Thoracic aorta (tissue), 2 donors: ENCODE measurements at regions not wholly inside any gene's neighbourhood (a gene's known extent, or its start where the extent isn't known, plus 50 kb on each side); places are given as distances from the start of the nearest gene placed in this dataset.

Experiments used
- ATAC-seq: fragments of 150-250 bp; one replicate; pipeline ENCODE4 v1.8.0; 2017; ENCODE audit warnings: low read depth; ENCODE audit not compliant: insufficient number of reproducible peaks, low FRiP score
- DNase-seq: peaks from one replicate; pipeline ENCODE4 v3.0.0-alpha.2; 2020; ENCODE audit warnings: low spot score
- H3K27ac ChIP-seq, 2 donors: fragments of 200-600 bp; sonication (generic); 1 replicate in 1 of 2; 2 replicates in 1 of 2; pipeline ENCODE4 v1.5.1; 2016; ENCODE audit warnings: mild to moderate bottlenecking in 2 of 2, moderate library complexity in 2 of 2
- H3K27me3 ChIP-seq: fragments of 200-600 bp; sonication (generic); replicated peaks from 2 replicates; pipeline ENCODE4 v1.6.0; 2016; ENCODE audit warnings: mild to moderate bottlenecking; ENCODE audit not compliant: insufficient read depth
- H3K36me3 ChIP-seq: fragments of 200-600 bp; sonication (generic); one replicate; pipeline ENCODE4 v1.5.1; 2016
- H3K4me1 ChIP-seq, 2 donors: fragments of 200-600 bp; sonication (generic); 1 replicate in 1 of 2; 2 replicates in 1 of 2; pipeline versions ENCODE4 v1.5.1 to v1.6.0; 2016; ENCODE audit warnings: low read depth in 2 of 2, mild to moderate bottlenecking in 1 of 2; ENCODE audit not compliant: control insufficient read depth in 1 of 2
- H3K4me3 ChIP-seq: fragments of 200-600 bp; sonication (generic); 2 replicates; pipeline ENCODE4 v1.5.1; 2016; ENCODE audit warnings: mild to moderate bottlenecking
- H3K9me3 ChIP-seq: fragments of 200-600 bp; sonication (generic); 2 replicates; pipeline ENCODE4 v1.5.1; 2016
- TF ChIP-seq, protein P1 (sequence below): fragments of 200-600 bp; sonication (generic); IDR thresholded peaks from one replicate; pipeline ENCODE4 v1.5.1; 2019; ENCODE audit warnings: antibody characterized with exemption

DNA sequence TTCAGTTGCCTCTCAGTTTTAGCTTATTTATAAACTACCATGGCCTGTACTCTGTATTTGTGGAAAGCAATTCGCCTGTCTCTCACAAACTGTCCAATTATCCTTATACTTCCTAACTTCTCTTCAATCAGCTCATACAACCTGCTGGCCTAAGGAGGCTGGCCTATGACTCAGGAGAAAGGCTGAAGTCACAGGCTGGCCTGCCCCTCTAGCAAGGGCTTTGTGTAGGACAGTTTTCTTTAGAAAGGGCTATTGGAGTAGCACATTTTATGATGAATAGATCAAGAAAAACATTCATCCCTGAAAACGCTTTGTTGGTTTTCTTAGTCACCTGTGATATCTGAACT, 988.7 kb upstream of the ARRDC3 start:
- DNase-seq = no peak
- TF ChIP-seq, protein P1, sequence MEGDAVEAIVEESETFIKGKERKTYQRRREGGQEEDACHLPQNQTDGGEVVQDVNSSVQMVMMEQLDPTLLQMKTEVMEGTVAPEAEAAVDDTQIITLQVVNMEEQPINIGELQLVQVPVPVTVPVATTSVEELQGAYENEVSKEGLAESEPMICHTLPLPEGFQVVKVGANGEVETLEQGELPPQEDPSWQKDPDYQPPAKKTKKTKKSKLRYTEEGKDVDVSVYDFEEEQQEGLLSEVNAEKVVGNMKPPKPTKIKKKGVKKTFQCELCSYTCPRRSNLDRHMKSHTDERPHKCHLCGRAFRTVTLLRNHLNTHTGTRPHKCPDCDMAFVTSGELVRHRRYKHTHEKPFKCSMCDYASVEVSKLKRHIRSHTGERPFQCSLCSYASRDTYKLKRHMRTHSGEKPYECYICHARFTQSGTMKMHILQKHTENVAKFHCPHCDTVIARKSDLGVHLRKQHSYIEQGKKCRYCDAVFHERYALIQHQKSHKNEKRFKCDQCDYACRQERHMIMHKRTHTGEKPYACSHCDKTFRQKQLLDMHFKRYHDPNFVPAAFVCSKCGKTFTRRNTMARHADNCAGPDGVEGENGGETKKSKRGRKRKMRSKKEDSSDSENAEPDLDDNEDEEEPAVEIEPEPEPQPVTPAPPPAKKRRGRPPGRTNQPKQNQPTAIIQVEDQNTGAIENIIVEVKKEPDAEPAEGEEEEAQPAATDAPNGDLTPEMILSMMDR = no peak
- Histone ChIP-seq H3K27me3 (no peaks in the 10 kb centered on the region), H3K9me3 (no peaks in the 10 kb centered on the region), H3K4me3 (no peak overlapping the region), H3K4me1 (no peaks in the 10 kb centered on the region), H3K36me3 (no peaks in the 10 kb centered on the region), H3K27ac (no peak overlapping the region)
- ATAC-seq = no peak

DNA sequence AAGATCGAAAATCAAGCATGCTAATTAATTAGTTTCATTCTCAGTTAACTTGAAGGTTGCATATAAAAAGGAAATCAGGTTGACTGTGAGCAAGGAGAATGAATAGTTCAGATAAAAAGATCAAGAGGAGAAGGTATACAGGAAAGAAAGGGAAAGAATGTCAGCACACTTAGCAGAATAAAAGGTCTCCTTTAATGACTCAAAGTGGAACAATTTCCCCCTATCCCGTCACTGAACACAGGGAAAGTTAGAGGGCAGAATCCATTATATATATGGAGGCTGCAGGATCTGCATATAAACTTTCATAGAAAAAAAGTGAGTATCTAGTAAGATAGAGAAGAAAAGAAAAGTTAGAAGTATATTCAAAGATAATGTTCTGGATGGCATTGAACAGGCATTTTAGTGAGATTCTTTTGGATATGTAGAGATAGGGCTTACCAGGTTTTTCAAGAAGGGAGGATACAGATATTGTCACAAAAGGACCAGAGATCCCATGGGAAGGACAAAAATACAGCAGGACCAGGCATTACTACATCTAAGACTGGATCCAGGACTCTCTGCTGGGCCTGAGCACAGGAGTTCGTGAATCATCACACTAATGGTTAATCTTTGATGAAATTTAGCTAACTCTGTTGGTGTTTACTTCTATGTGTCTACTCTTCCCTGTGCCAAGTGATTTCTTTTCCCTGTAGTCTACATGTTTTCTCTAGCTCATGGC, 988.2 kb upstream of the ARRDC3 start:
- Histone ChIP-seq H3K9me3 (no peaks in the 10 kb centered on the region), H3K4me1 (no peaks in the 10 kb centered on the region), H3K36me3 (no peaks in the 10 kb centered on the region), H3K4me3 (no peak overlapping the region), H3K27me3 (no peaks in the 10 kb centered on the region), H3K27ac (no peak overlapping the region)
- DNase-seq (no peak), ATAC-seq (no peak)
- TF ChIP-seq, protein P1 = no peak

DNA sequence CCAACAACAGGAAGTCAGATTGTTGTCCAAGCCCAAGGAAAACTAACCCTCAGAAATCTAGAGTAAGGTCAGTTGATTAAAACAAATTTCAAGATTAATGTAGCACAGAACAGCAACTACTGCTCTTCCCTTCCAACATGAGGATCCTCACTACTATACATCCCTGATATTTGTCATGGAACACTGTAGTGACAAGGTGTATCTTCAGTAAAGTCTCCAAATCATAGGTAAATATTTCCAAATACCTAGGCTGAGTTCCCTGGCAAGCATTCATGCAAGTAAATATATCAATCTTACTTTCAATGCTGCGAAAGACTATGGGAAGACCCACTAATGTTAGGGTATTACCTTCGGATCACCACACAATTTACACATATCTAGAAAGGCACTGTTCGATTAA, 986.9 kb upstream of the ARRDC3 start:
- no peaks in the 10 kb centered on the region for H3K4me1 ChIP-seq
- DNase-seq (no peak), ATAC-seq (no peak)
- no peaks in the 10 kb centered on the region for H3K36me3 ChIP-seq
- TF ChIP-seq, protein P1 = no peak
- no peaks in the 10 kb centered on the region for H3K27me3 ChIP-seq
- H3K9me3 ChIP-seq = no peaks in the 10 kb centered on the region
- H3K27ac ChIP-seq = no peak overlapping the region
- no peak overlapping the region for H3K4me3 ChIP-seq

DNA sequence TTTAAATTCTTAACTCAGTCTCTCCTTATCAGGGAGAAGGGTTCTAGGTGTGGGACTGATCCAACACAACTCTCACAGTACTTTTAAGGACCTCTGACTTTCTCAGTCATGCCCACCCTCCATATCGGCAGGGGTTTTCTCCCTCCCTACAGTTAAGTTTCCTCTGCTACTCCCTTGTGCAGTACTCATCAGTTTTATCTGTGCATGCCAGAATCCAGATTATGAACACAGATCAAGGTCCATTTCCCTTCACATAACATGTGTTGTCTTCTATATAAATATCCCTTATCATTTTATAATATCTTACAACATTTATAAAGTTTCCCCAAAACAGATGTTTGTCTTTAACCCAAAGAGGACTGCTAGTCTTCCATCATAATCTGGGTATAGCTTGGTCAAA, 986.5 kb upstream of the ARRDC3 start:
- H3K4me3 ChIP-seq = no peak overlapping the region
- ATAC-seq (no peak), DNase-seq (no peak)
- H3K9me3 ChIP-seq = no peaks in the 10 kb centered on the region
- no peak overlapping the region for H3K27ac ChIP-seq
- H3K36me3 ChIP-seq = no peaks in the 10 kb centered on the region
- TF ChIP-seq, protein P1 = no peak
- H3K27me3 ChIP-seq = no peaks in the 10 kb centered on the region
- no peaks in the 10 kb centered on the region for H3K4me1 ChIP-seq

DNA sequence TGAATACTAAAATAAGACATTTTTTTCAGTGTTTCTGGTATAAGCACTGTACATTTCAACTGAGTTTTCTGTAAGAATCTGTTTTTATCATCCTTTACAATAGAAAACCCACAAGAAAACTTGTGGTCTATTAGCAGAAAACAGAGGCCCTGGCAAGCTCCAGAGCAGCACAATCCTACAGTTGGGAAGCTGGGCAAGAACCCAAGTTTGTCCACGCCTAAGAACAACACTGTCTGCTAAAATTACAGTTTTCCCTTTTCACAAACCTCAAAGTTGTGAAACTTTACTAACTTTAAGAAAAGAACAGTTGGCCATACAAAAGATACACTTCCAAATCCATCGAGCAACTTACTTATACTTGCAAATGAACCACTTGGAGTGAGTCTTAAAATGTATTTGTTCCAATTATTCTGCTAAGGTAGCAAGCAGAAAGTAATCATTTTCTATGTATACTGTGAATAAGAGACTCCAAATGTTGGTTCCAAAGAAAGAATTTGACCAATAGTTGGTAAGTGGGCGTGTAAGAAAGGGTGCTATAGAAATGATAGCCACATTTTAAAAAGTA, 982.0 kb upstream of the ARRDC3 start:
- H3K36me3 ChIP-seq = no peaks in the 10 kb centered on the region
- DNase-seq = no peak
- ATAC-seq = no peak
- H3K4me3 ChIP-seq = no peak overlapping the region
- TF ChIP-seq, protein P1 = no peak
- no peaks in the 10 kb centered on the region for H3K27me3 ChIP-seq
- no peak overlapping the region for H3K27ac ChIP-seq
- no peaks in the 10 kb centered on the region for H3K4me1 ChIP-seq
- no peaks in the 10 kb centered on the region for H3K9me3 ChIP-seq
